Loucy (cell line): ENCODE measurements at regions not wholly inside any gene's neighbourhood (a gene's known extent, or its start where the extent isn't known, plus 50 kb on each side); places are given as distances from the start of the nearest gene placed in this dataset.
A peak's percentile ranks its signal among the peaks of the same experiment; 100 is the strongest.

Source experiments
- H2AFZ ChIP-seq: fragments of 200-600 bp; sonication (generic); 2 replicates; pipeline ENCODE4 v1.6.0; 2016; ENCODE audit warnings: antibody characterized with exemption, mild to moderate bottlenecking, low read length, moderate library complexity
- H3F3A ChIP-seq: fragments of 200-600 bp; 2 replicates; pipeline ENCODE4 v1.6.0; 2016; ENCODE audit warnings: antibody characterized with exemption, low read depth, mild to moderate bottlenecking
- H3K27me3 ChIP-seq: fragments of 200-600 bp; sonication (generic); 2 replicates; pipeline ENCODE4 v1.6.1; 2014; ENCODE audit warnings: low read length, mild to moderate bottlenecking; ENCODE audit not compliant: insufficient read depth, poor library complexity, severe bottlenecking
- H3K36me3 ChIP-seq: fragments of 200-600 bp; sonication (generic); 2 replicates; pipeline ENCODE4 v1.6.1; 2016; ENCODE audit warnings: low read length; ENCODE audit not compliant: insufficient read depth
- H3K4me1 ChIP-seq: fragments of 200-600 bp; sonication (generic); 2 replicates; pipeline ENCODE4 v1.5.1; 2014; ENCODE audit warnings: low read length, mild to moderate bottlenecking; ENCODE audit not compliant: insufficient read depth, poor library complexity, severe bottlenecking
- H3K4me2 ChIP-seq: fragments of 200-600 bp; sonication (generic); 2 replicates; pipeline ENCODE4 v1.6.0; 2014; ENCODE audit warnings: antibody characterized with exemption, low read length, low read depth, mild to moderate bottlenecking; ENCODE audit not compliant: poor library complexity, severe bottlenecking
- H3K4me3 ChIP-seq: fragments of 200-600 bp; sonication (generic); 2 replicates; pipeline ENCODE4 v1.5.1; 2014; ENCODE audit warnings: low read length, mild to moderate bottlenecking, mixed read lengths; ENCODE audit not compliant: poor library complexity, severe bottlenecking
- H3K79me2 ChIP-seq: fragments of 200-600 bp; sonication (generic); 2 replicates; pipeline ENCODE4 v1.6.1; 2014; ENCODE audit warnings: low read length; ENCODE audit not compliant: insufficient read depth
- H3K9ac ChIP-seq: fragments of 200-600 bp; sonication (generic); 2 replicates; pipeline ENCODE4 v1.6.0; 2014; ENCODE audit warnings: mild to moderate bottlenecking, low read depth, low read length, moderate library complexity; ENCODE audit not compliant: poor library complexity, severe bottlenecking
- H3K9me2 ChIP-seq: fragments of 200-600 bp; sonication (generic); replicated peaks from 2 replicates; pipeline ENCODE4 v1.6.1; 2016; ENCODE audit warnings: low read depth, low read length, mixed read lengths
- H3K9me3 ChIP-seq: fragments of 200-600 bp; sonication (generic); 2 replicates; pipeline ENCODE4 v1.6.1; 2014; ENCODE audit warnings: mild to moderate bottlenecking, antibody characterized with exemption, low read length, low read depth; ENCODE audit not compliant: insufficient read depth
- H4K20me1 ChIP-seq: fragments of 200-600 bp; sonication (generic); 2 replicates; pipeline ENCODE4 v1.6.0; 2014; ENCODE audit warnings: antibody characterized with exemption, low read length, mild to moderate bottlenecking; ENCODE audit not compliant: insufficient read depth, poor library complexity, severe bottlenecking
- EZH2phosphoT487 ChIP-seq: fragments of 200-600 bp; IDR thresholded peaks from 2 replicates; pipeline ENCODE4 v1.6.1; 2018; ENCODE audit warnings: antibody characterized with exemption, mild to moderate bottlenecking, moderate library complexity, borderline replicate concordance
- TF ChIP-seq, protein P1 (sequence below): fragments of 200-600 bp; sonication (generic); conservative IDR thresholded peaks from 2 replicates; pipeline ENCODE4 v1.5.1; 2014; ENCODE audit warnings: mild to moderate bottlenecking, antibody characterized with exemption, low read length

DNA sequence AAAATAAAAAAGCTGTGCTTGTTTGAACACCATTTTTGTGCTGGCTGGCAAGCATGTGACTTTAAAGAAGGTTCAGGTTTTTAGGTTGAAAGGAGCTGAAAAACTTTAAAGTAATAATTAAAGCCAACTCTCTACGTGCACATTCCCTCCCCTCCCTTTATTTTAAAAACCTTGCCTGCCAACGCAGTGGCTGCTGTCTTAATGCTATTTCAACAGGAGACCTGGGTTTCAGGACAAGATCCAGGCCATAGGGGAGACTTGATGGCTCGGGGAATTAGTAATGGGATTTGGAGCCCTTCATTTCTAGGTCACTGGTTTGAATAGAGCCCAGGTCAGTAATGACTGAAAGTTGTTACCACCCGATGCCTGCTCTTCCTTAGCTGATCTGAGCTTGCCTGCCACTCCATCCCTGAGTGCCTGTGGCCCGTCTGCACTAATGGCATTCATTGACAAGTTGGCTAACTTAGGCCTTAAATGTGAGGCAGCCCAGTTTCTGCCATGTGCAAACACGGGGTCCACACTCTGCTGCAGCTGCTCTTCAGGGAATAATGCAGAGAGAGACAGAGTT is 1233.2 kb upstream of the ZEB2 start:
- Histone ChIP-seq H4K20me1 (no peaks in the 10 kb centered on the region), H3F3A (no peaks in the 10 kb centered on the region), H3K9me3 (no peaks in the 10 kb centered on the region), H3K4me2 (no peak overlapping the region), H3K4me3 (no peak overlapping the region), H3K27me3 (no peaks in the 10 kb centered on the region), H3K9ac (no peak overlapping the region), H3K79me2 (no peaks in the 10 kb centered on the region), H3K4me1 (no peaks in the 10 kb centered on the region), H3K36me3 (no peaks in the 10 kb centered on the region), H2AFZ (peak overlapping the region; percentile 79), H3K9me2 (no peaks in the 10 kb centered on the region)
- no peak for TF ChIP-seq EZH2phosphoT487
- TF ChIP-seq, protein P1, sequence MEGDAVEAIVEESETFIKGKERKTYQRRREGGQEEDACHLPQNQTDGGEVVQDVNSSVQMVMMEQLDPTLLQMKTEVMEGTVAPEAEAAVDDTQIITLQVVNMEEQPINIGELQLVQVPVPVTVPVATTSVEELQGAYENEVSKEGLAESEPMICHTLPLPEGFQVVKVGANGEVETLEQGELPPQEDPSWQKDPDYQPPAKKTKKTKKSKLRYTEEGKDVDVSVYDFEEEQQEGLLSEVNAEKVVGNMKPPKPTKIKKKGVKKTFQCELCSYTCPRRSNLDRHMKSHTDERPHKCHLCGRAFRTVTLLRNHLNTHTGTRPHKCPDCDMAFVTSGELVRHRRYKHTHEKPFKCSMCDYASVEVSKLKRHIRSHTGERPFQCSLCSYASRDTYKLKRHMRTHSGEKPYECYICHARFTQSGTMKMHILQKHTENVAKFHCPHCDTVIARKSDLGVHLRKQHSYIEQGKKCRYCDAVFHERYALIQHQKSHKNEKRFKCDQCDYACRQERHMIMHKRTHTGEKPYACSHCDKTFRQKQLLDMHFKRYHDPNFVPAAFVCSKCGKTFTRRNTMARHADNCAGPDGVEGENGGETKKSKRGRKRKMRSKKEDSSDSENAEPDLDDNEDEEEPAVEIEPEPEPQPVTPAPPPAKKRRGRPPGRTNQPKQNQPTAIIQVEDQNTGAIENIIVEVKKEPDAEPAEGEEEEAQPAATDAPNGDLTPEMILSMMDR = no peak

DNA sequence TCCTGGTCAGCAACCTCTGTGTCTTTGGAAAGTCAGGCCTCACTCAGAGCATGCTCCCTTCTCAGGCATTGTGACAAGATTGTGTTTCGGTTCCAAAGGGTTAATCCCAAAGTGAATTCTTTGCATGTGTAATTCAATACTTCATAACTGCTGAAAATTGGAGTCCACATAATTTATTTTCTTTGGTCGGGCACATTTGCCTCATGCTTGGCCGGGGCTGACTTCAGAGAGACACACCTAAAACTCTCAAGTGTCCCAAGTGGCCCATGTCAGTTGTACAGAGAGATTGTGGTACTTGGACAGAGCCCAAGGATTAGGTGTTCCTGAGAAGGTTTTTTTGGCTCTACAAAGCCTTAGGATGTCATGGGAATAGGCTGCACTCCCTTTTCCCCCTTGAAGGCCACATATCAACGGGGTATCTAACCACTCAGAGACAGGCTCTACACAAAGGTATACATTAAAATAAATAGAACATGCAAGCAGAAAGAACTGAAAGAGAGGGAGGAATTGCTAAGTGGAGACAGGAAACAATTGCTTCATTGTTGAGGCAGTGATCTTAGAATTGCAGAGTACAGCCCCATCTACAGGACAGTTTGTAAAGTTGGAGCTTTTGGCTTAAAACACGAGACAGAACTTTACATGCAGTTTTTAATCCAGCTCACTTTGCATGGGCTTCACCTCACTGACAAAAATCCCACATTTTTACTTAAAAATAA is 1232.3 kb upstream of the ZEB2 start:
- no peak overlapping the region for H3K4me3 ChIP-seq
- peak overlapping the region; percentile 23 for H3K4me2 ChIP-seq
- TF ChIP-seq, protein P1 = peak; percentile 80
- no peak for TF ChIP-seq EZH2phosphoT487

DNA sequence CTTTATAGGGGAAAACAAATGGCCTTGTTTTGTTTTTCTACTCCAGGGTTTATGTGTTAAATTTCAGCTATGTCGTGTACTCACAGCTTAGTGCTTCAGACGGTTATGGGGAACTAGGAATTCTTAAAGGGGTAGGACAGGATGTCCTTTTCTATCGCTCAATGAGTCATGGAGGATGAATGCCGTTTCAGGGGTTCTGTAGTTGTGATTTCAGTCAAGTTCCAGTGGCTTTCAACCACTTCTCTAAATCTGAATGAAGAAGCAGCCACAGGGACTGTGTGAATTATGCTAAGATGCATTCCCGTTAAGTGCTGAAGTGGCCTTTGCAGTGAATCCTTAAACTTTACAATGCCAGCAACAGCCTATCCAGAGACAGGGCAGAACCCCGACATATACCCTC is 1231.7 kb upstream of the ZEB2 start:
- Histone ChIP-seq H3F3A (no peaks in the 10 kb centered on the region), H3K79me2 (no peaks in the 10 kb centered on the region), H3K9me3 (no peaks in the 10 kb centered on the region), H3K4me1 (no peaks in the 10 kb centered on the region), H3K4me2 (no peak overlapping the region), H4K20me1 (no peaks in the 10 kb centered on the region), H3K4me3 (no peak overlapping the region), H3K36me3 (no peaks in the 10 kb centered on the region), H2AFZ (no peak overlapping the region), H3K27me3 (no peaks in the 10 kb centered on the region), H3K9me2 (no peaks in the 10 kb centered on the region), H3K9ac (no peak overlapping the region)
- TF ChIP-seq, protein P1 = no peak
- TF ChIP-seq EZH2phosphoT487 = no peak

More for the DNA sequence above, 1232.3 kb upstream of the ZEB2 start:
- Histone ChIP-seq H3K27me3 (no peaks in the 10 kb centered on the region), H3K9me3 (no peaks in the 10 kb centered on the region), H3K36me3 (no peaks in the 10 kb centered on the region), H3K79me2 (no peaks in the 10 kb centered on the region), H3F3A (no peaks in the 10 kb centered on the region), H3K9me2 (no peaks in the 10 kb centered on the region), H3K4me1 (no peaks in the 10 kb centered on the region), H2AFZ (peak overlapping the region; percentile 79), H3K9ac (no peak overlapping the region), H4K20me1 (no peaks in the 10 kb centered on the region)
